Astrocyte of the cerebellum (primary cell): ENCODE measurements at regions not wholly inside any gene's neighbourhood (a gene's known extent, or its start where the extent isn't known, plus 50 kb on each side); places are given as distances from the start of the nearest gene placed in this dataset.

Source experiments
- DNase-seq: peaks from one replicate; pipeline ENCODE4 v3.0.0-alpha.2; 2011; ENCODE audit warnings: low read depth
- H3K4me3 ChIP-seq: 2 replicates; pipeline ENCODE4 v1.5.1; 2011; ENCODE audit warnings: mild to moderate bottlenecking, low read depth, low read length, moderate library complexity
- in situ Hi-C: cut with HindIII; loops from 2 replicates; pipeline ENCODE4 v1.10.0; 2017; ENCODE audit warnings: low sequenced_read_pairs
- TF ChIP-seq, protein P1 (sequence below): IDR thresholded peaks from 2 replicates; pipeline ENCODE4 v1.5.1; 2012; ENCODE audit warnings: low read length, low read depth, moderate library complexity, mild to moderate bottlenecking; ENCODE audit errors: missing control alignments

DNA sequence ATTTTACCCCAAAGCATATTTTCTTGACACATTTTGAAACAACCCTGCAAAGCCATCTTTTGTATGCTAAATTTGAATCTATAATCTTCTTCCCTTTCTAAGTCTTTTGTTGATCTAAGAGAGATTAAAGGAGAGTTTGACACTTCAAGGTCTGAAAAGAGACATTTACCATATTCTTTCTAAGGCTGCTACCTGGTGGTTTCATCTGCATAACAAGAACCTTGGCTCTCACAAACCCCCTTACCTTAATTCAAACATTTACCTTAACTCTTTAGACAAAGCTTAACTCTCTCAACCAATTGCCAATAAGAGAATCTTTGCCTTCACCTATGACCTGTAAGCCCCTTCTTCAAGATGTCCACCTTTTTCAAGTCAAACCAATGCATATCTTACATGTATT lies 1143.6 kb downstream of the CDH11 start:
- TF ChIP-seq, protein P1, sequence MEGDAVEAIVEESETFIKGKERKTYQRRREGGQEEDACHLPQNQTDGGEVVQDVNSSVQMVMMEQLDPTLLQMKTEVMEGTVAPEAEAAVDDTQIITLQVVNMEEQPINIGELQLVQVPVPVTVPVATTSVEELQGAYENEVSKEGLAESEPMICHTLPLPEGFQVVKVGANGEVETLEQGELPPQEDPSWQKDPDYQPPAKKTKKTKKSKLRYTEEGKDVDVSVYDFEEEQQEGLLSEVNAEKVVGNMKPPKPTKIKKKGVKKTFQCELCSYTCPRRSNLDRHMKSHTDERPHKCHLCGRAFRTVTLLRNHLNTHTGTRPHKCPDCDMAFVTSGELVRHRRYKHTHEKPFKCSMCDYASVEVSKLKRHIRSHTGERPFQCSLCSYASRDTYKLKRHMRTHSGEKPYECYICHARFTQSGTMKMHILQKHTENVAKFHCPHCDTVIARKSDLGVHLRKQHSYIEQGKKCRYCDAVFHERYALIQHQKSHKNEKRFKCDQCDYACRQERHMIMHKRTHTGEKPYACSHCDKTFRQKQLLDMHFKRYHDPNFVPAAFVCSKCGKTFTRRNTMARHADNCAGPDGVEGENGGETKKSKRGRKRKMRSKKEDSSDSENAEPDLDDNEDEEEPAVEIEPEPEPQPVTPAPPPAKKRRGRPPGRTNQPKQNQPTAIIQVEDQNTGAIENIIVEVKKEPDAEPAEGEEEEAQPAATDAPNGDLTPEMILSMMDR = no peak
- no peak for DNase-seq
- no peak overlapping the region for H3K4me3 ChIP-seq
- in situ Hi-C loops = no loop called here

DNA sequence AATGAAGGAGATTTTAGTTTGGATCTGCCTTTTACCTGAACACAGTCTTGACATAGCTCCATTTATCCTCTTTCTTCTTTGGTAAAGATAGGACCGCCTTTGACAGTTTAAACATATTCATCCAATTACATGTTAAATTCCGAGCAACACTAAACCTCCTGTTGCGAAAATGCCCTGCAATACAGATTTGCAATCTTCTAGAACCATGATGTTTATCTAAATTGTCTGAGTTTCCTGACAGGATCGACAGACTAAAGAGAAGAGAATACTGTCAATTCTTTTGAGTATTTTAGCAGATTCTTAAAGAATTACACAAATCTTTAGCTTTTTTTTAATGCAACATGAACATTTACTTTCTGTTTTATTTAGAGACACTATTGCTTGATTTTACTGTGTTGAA lies 1145.5 kb downstream of the CDH11 start:
- TF ChIP-seq, protein P1 = no peak
- in situ Hi-C loops = no loop called here
- DNase-seq = no peak
- no peak overlapping the region for H3K4me3 ChIP-seq

DNA sequence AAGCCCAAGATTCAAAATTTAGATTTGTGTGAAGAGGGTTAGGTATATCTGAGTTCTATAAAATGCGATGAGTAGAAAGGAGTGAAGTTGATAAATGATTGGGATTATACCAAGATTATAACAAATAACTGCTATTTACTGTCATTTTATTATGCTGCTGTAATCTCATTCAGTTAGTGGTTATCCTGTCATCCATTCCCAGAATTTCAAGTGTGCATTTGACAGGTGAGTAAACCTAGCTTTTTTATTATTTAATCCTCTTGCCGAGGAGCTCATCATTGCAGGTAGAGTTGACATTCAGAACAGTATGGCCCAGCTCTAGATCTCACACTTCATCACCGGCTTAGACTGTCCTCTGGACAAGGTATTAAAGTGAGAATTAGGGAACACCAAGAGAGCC lies 1146.2 kb downstream of the CDH11 start:
- no peak for DNase-seq
- in situ Hi-C loops = no loop called here
- TF ChIP-seq, protein P1 = no peak
- H3K4me3 ChIP-seq = no peak overlapping the region

DNA sequence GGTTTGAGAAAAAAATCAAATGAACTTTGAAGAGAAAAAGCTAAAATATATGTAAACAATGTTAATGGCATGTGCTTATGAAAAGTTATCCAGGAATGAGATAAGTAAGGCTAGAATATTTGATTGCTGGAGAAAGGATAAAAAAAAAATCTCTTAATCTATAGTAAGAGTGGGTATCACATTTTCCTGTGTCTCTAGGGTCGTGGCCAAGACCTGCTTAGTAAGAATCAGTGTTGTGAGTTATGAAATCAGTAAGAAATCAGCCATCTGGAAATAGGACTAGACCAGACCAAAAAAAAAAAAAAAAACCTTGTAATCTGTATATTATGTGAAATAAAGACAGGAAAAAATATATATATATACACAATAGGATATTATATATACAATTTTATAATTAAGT lies 1153.9 kb downstream of the CDH11 start:
- TF ChIP-seq, protein P1 = no peak
- no peak for DNase-seq
- H3K4me3 ChIP-seq = no peak overlapping the region
- in situ Hi-C loops = no loop called here

DNA sequence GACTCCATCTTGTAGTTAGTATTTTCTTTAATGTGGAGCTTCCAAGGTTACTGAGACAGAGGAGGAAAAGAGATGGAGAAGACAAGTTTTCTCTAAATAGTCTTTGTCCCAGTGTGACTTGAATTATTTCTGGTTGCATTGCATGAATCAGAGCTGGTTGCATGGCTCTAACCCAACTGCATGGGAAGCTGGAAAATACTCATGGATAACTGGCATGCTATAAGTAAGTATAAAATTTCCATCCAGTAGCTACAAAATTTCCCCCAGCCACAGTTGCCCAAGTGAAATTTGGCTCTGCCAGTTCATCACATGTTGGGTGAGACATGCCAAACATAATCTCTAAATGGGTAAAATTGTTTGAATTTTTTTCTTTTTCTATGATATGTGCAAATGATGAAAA lies 1161.5 kb downstream of the CDH11 start:
- H3K4me3 ChIP-seq = no peak overlapping the region
- DNase-seq = no peak
- TF ChIP-seq, protein P1 = no peak
- in situ Hi-C loops = no loop called here

DNA sequence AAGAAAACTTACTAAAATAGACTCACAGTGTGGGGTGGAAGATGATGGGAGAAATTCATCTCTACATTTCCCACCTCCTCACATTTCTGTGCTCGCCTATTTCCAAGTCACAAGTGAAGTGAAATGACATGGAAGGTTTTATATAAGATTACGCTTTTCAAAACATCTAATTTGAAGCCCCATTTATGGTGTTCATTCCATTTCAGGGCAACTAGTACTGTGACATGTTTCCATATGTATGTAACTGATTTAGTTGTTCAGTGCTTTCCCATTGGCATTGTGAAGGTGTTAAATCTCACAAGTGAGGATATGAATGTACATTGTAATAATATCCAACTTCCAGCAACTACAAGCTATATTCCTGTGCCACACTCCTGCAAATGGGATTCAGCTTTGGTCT lies 1174.8 kb downstream of the CDH11 start:
- DNase-seq = no peak
- no peak overlapping the region for H3K4me3 ChIP-seq
- TF ChIP-seq, protein P1 = no peak
- in situ Hi-C loops = no loop called here

DNA sequence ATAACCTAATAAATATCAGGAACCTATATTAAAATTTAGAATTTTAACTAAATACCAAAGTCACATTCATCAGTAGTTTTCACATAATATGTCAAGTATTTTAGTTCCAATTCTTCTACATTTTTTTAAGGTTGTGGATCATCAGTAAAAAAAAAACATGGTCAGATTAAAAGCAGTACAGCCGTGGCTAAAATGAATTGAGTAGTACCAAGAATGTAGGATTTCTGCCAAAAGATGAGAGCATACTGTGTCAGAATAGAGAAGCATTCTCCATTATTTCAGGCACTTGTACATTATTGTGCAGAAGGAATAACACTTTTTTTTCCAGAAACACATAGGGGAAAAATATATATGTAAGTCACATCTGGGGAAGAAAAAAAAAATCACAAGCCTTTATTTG lies 1176.1 kb downstream of the CDH11 start:
- in situ Hi-C loops = no loop called here
- TF ChIP-seq, protein P1 = no peak
- no peak overlapping the region for H3K4me3 ChIP-seq
- no peak for DNase-seq
